A549 (cell line): ENCODE measurements at regions not wholly inside any gene's neighbourhood (a gene's known extent, or its start where the extent isn't known, plus 50 kb on each side); places are given as distances from the start of the nearest gene placed in this dataset.

Experiments used
- ATAC-seq, 2 experiments: fragments of 200-7000 bp in 1 of 2; fragments of >200 bp in 1 of 2; cut with Nextera tagmentation in 1 of 2; cut with Tn5 transposase in 1 of 2; 3 replicates each; pipeline versions ENCODE4 v1.8.0 to v1.9.1; 2018 to 2020; ENCODE audit warnings: mild to moderate bottlenecking in 1 of 2, moderate library complexity in 1 of 2
- CTCF ChIA-PET: fragments of 300-600 bp; sonication (Branson Sonifier 250); formaldehyde crosslinking; extraction: SDS; loops from one replicate; lab custom pipeline; 2021; ENCODE audit warnings: antibody characterized with exemption, inconsistent platforms; lab: Yijun Ruan, JAX
- POLR2A ChIA-PET: fragments of 350-600 bp; formaldehyde crosslinking; extraction: SDS; loops from one replicate; lab custom pipeline; 2021; ENCODE audit warnings: antibody characterized with exemption, inconsistent platforms; lab: Yijun Ruan, JAX
- DNase-seq, 2 experiments: peaks; one replicate each; pipeline versions ENCODE4 v3.0.0 to v3.0.0-alpha.2; 2011 to 2016; ENCODE audit warnings: low read depth in 1 of 2, low spot score in 1 of 2
- FAIRE-seq: peaks from 2 replicates; lab custom pipeline; 2011; peaks lifted over from hg19 to GRCh38; lab: Jason Lieb, UNC
- H3K27ac ChIP-seq, 2 experiments: fragments of >200 bp; sonication (Bioruptor Twin); formaldehyde crosslinking; 3 replicates each; pipeline ENCODE4 v1.5.1; 2016 to 2017
- H3K4me1 ChIP-seq: fragments of >200 bp; sonication (Bioruptor Twin); formaldehyde crosslinking; 3 replicates; pipeline ENCODE4 v1.6.1; 2016
- H3K4me2 ChIP-seq: fragments of >200 bp; sonication (Bioruptor Twin); formaldehyde crosslinking; 3 replicates; pipeline ENCODE4 v1.6.1; 2016
- H3K4me3 ChIP-seq: fragments of >200 bp; sonication (Bioruptor Twin); formaldehyde crosslinking; 3 replicates; pipeline ENCODE4 v1.5.1; 2016
- H3K9me3 ChIP-seq: fragments of >200 bp; sonication (Bioruptor Twin); formaldehyde crosslinking; 3 replicates; pipeline ENCODE4 v1.6.1; 2016
- CBX2 ChIP-seq: fragments of 200-600 bp; sonication (generic); IDR thresholded peaks from 2 replicates; pipeline ENCODE4 v1.6.1; 2016; ENCODE audit warnings: low read depth, mild to moderate bottlenecking, borderline replicate concordance
- CHD2 ChIP-seq: fragments of 150-350 bp; IDR thresholded peaks from 2 replicates; pipeline ENCODE4 v1.6.1; 2014; ENCODE audit warnings: low read length; ENCODE audit not compliant: partially characterized antibody
- CHD4 ChIP-seq: fragments of 200-600 bp; sonication (generic); IDR thresholded peaks from 2 replicates; pipeline ENCODE4 v1.6.1; 2016; ENCODE audit warnings: antibody characterized with exemption, mild to moderate bottlenecking, borderline replicate concordance
- E2F6 ChIP-seq: IDR thresholded peaks from 2 replicates; pipeline ENCODE4 v1.6.1; 2012; ENCODE audit warnings: low read depth, borderline replicate concordance
- EP300 ChIP-seq, 2 experiments: fragments of >200 bp; sonication (Bioruptor Twin); formaldehyde crosslinking; IDR thresholded peaks; 2 replicates in 1 of 2; 3 replicates in 1 of 2; pipeline ENCODE4 v1.6.1; 2016 to 2017
- HEYL ChIP-seq: fragments of 250-450 bp; sonication (Bioruptor Pico); IDR thresholded peaks from 2 replicates; pipeline ENCODE4 v1.8.0; 2021; ENCODE audit warnings: mild to moderate bottlenecking, moderate library complexity
- HOXB13 ChIP-seq: fragments of 250-450 bp; sonication (Bioruptor Pico); IDR thresholded peaks from 2 replicates; pipeline ENCODE4 v1.5.0; 2020; ENCODE audit warnings: low read depth, mild to moderate bottlenecking, moderate library complexity
- JUN ChIP-seq, 2 experiments: fragments of >200 bp; sonication (Bioruptor Twin); formaldehyde crosslinking; IDR thresholded peaks; 2 replicates in 1 of 2; 3 replicates in 1 of 2; pipeline ENCODE4 v1.6.1; 2016 to 2017
- JUNB ChIP-seq: fragments of >200 bp; sonication (Bioruptor Twin); formaldehyde crosslinking; IDR thresholded peaks from 2 replicates; pipeline ENCODE4 v1.6.1; 2016
- KDM1A ChIP-seq: fragments of 200-600 bp; sonication (generic); IDR thresholded peaks from 2 replicates; pipeline ENCODE4 v1.6.1; 2016; ENCODE audit warnings: low read depth, mild to moderate bottlenecking
- KDM5A ChIP-seq: fragments of 200-600 bp; sonication (generic); IDR thresholded peaks from 2 replicates; pipeline ENCODE4 v1.6.1; 2016; ENCODE audit warnings: antibody characterized with exemption, mild to moderate bottlenecking
- MAZ ChIP-seq: fragments of 150-350 bp; IDR thresholded peaks from 2 replicates; pipeline ENCODE4 v1.6.1; 2014; ENCODE audit warnings: antibody characterized with exemption, low read depth, low read length, borderline replicate concordance
- MYC ChIP-seq: IDR thresholded peaks from 2 replicates; pipeline ENCODE4 v1.6.1; 2012; ENCODE audit warnings: mild to moderate bottlenecking, inconsistent platforms, low read length, improper control_type of control experiment, borderline replicate concordance
- NPAS2 ChIP-seq: fragments of 250-450 bp; sonication (Bioruptor Pico); IDR thresholded peaks from 2 replicates; pipeline ENCODE4 v1.8.0; 2022; ENCODE audit warnings: mild to moderate bottlenecking, moderate library complexity, borderline replicate concordance
- POLR2A ChIP-seq: IDR thresholded peaks from 2 replicates; pipeline ENCODE4 v1.6.1; 2012; ENCODE audit warnings: mild to moderate bottlenecking, low read length
- POLR2AphosphoS2 ChIP-seq: conservative IDR thresholded peaks from 2 replicates; pipeline ENCODE4 v1.6.1; 2012; ENCODE audit warnings: low read length, improper control_type of control experiment, inconsistent platforms
- RAD21 ChIP-seq, 2 experiments: fragments of >200 bp in 1 of 2; sonication (Bioruptor Twin) in 1 of 2; formaldehyde crosslinking in 1 of 2; IDR thresholded peaks in 1 of 2; conservative IDR thresholded peaks in 1 of 2; 2 replicates in 1 of 2; 3 replicates in 1 of 2; pipeline ENCODE4 v1.6.1; 2012 to 2018; ENCODE audit warnings: inconsistent platforms in 1 of 2
- RNF2 ChIP-seq: fragments of 200-600 bp; sonication (generic); IDR thresholded peaks from 2 replicates; pipeline ENCODE4 v1.6.1; 2016; ENCODE audit warnings: low read depth, mild to moderate bottlenecking, antibody characterized with exemption, moderate library complexity, borderline replicate concordance
- SREBF2 ChIP-seq: fragments of 450-650 bp; IDR thresholded peaks from 2 replicates; pipeline ENCODE4 v1.6.1; 2014; ENCODE audit warnings: mild to moderate bottlenecking, moderate library complexity
- ZFP36 ChIP-seq: fragments of 450-650 bp; IDR thresholded peaks from 2 replicates; pipeline ENCODE4 v1.6.1; 2014; ENCODE audit warnings: borderline replicate concordance; ENCODE audit not compliant: partially characterized antibody
- ZSCAN20 ChIP-seq: fragments of 250-450 bp; sonication (Bioruptor Pico); IDR thresholded peaks from 2 replicates; pipeline ENCODE4 v1.8.0; 2022; ENCODE audit warnings: mild to moderate bottlenecking, moderate library complexity
- whole genome bisulfite sequencing: methylation state at CpG from one replicate; pipeline ENCODE4 v1.1.6; 2017; ENCODE audit errors: missing lambda C conversion rate; 5-methylcytosine and 5-hydroxymethylcytosine counted together
- TF ChIP-seq, protein P1 (sequence below): fragments of 250-450 bp; sonication (Bioruptor Pico); IDR thresholded peaks from 2 replicates; pipeline ENCODE4 v1.5.0; 2020; ENCODE audit warnings: low read depth, mild to moderate bottlenecking, moderate library complexity
- TF ChIP-seq, protein P2 (sequence below): IDR thresholded peaks from 2 replicates; pipeline ENCODE4 v1.6.1; 2012
- TF ChIP-seq, protein P3 (sequence below): fragments of 200-600 bp; sonication (generic); IDR thresholded peaks from 2 replicates; pipeline ENCODE4 v1.6.1; 2016; ENCODE audit warnings: antibody characterized with exemption, mild to moderate bottlenecking, moderate library complexity

GRCh38 chr2:236637686-236638569, 68.3 kb downstream of the ACKR3 start:
- no peak overlapping the region for H3K4me3 ChIP-seq
- WGBS: 37% methylated on average over 6 of the region's 6 CpGs
- no peak for FAIRE-seq
- no peak for TF ChIP-seq JUN (IDR thresholded peaks at IDR 0.05)
- TF ChIP-seq POLR2A: no peak
- TF ChIP-seq JUNB: no peak
- TF ChIP-seq NPAS2: no peak
- no peak for TF ChIP-seq E2F6
- TF ChIP-seq, protein P1, sequence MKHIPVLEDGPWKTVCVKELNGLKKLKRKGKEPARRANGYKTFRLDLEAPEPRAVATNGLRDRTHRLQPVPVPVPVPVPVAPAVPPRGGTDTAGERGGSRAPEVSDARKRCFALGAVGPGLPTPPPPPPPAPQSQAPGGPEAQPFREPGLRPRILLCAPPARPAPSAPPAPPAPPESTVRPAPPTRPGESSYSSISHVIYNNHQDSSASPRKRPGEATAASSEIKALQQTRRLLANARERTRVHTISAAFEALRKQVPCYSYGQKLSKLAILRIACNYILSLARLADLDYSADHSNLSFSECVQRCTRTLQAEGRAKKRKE (CRISPR knock-in tag): no peak
- no peak for TF ChIP-seq CHD2
- no peak for TF ChIP-seq HOXB13 (CRISPR knock-in tag)
- H3K4me1 ChIP-seq: peaks cover 7% of the 10 kb centered on the region; the same call in 1 of the 3 replicates
- POLR2A ChIA-PET: no interaction called here
- no peak for DNase-seq
- H3K9me3 ChIP-seq: peaks cover 42% of the 10 kb centered on the region
- no peak overlapping the region for H3K4me2 ChIP-seq
- no peak overlapping the region for H3K27ac ChIP-seq
- CTCF ChIA-PET: no interaction called here
- ATAC-seq: no peak

GRCh38 chr2:236638707-236639106, 69.1 kb downstream of the ACKR3 start:
- Histone ChIP-seq H3K4me1 (peaks cover 12% of the 10 kb centered on the region; the same call in 1 of the 3 replicates), H3K4me3 (no peak overlapping the region), H3K4me2 (no peak overlapping the region), H3K9me3 (peaks cover 49% of the 10 kb centered on the region), H3K27ac (no peak overlapping the region)
- no peak for DNase-seq
- 75% methylated on average over 5 of the region's 7 CpGs for WGBS
- ChIA-PET POLR2A (no interaction called here), CTCF (no interaction called here)
- no peak for FAIRE-seq
- no peak for ATAC-seq
- TF ChIP-seq MYC (no peak), RNF2 (no peak), EP300 (IDR thresholded peaks at IDR 0.05) (no peak), NPAS2 (no peak), RAD21 (conservative IDR thresholded peaks at IDR 0.05 in 1 of 2, IDR thresholded peaks at IDR 0.05 in 1 of 2) (no peak), CHD4 (no peak), HOXB13 (CRISPR knock-in tag) (no peak), HEYL (CRISPR knock-in tag) (no peak), ZSCAN20 (CRISPR knock-in tag) (no peak), ZFP36 (no peak), CBX2 (no peak), KDM5A (no peak), POLR2AphosphoS2 (no peak), MAZ (no peak), KDM1A (no peak), SREBF2 (no peak), JUN (IDR thresholded peaks at IDR 0.05) (no peak)
- TF ChIP-seq, protein P2, sequence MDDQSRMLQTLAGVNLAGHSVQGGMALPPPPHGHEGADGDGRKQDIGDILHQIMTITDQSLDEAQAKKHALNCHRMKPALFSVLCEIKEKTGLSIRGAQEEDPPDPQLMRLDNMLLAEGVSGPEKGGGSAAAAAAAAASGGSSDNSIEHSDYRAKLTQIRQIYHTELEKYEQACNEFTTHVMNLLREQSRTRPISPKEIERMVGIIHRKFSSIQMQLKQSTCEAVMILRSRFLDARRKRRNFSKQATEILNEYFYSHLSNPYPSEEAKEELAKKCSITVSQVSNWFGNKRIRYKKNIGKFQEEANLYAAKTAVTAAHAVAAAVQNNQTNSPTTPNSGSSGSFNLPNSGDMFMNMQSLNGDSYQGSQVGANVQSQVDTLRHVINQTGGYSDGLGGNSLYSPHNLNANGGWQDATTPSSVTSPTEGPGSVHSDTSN: no peak
- TF ChIP-seq, protein P3, sequence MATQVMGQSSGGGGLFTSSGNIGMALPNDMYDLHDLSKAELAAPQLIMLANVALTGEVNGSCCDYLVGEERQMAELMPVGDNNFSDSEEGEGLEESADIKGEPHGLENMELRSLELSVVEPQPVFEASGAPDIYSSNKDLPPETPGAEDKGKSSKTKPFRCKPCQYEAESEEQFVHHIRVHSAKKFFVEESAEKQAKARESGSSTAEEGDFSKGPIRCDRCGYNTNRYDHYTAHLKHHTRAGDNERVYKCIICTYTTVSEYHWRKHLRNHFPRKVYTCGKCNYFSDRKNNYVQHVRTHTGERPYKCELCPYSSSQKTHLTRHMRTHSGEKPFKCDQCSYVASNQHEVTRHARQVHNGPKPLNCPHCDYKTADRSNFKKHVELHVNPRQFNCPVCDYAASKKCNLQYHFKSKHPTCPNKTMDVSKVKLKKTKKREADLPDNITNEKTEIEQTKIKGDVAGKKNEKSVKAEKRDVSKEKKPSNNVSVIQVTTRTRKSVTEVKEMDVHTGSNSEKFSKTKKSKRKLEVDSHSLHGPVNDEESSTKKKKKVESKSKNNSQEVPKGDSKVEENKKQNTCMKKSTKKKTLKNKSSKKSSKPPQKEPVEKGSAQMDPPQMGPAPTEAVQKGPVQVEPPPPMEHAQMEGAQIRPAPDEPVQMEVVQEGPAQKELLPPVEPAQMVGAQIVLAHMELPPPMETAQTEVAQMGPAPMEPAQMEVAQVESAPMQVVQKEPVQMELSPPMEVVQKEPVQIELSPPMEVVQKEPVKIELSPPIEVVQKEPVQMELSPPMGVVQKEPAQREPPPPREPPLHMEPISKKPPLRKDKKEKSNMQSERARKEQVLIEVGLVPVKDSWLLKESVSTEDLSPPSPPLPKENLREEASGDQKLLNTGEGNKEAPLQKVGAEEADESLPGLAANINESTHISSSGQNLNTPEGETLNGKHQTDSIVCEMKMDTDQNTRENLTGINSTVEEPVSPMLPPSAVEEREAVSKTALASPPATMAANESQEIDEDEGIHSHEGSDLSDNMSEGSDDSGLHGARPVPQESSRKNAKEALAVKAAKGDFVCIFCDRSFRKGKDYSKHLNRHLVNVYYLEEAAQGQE: no peak
